ENCODE measurements at regions not wholly inside any gene's neighbourhood (a gene's known extent, or its start where the extent isn't known, plus 50 kb on each side); places are given as distances from the start of the nearest gene placed in this dataset.

DNA sequence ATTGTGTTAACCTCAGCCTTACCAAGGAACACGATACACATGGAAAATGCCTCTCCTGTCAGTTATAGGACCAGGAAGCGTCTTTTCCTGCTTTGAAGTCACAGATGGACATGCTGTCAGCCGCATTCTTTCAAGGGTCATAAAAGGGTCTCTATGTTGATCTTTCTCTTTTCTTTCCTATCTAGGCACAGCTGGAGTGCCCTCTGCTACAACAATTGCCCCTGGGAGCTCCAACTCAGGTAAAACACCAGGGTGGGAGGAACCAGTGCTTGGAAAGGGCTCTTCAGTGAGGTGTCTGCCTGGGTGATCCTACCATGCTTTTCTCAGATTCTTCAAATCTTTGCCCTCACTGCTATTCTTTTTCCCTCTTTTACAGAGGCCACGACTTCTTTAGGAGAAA, 157.4 kb upstream of the CNTN1 start:
- TF ChIP-seq, protein P1, sequence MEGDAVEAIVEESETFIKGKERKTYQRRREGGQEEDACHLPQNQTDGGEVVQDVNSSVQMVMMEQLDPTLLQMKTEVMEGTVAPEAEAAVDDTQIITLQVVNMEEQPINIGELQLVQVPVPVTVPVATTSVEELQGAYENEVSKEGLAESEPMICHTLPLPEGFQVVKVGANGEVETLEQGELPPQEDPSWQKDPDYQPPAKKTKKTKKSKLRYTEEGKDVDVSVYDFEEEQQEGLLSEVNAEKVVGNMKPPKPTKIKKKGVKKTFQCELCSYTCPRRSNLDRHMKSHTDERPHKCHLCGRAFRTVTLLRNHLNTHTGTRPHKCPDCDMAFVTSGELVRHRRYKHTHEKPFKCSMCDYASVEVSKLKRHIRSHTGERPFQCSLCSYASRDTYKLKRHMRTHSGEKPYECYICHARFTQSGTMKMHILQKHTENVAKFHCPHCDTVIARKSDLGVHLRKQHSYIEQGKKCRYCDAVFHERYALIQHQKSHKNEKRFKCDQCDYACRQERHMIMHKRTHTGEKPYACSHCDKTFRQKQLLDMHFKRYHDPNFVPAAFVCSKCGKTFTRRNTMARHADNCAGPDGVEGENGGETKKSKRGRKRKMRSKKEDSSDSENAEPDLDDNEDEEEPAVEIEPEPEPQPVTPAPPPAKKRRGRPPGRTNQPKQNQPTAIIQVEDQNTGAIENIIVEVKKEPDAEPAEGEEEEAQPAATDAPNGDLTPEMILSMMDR (IDR thresholded peaks at IDR 0.05): no peak
- TF ChIP-seq POLR2AphosphoS5 (IDR thresholded peaks at IDR 0.05) (no peak), POLR2A (IDR thresholded peaks at IDR 0.05) (no peak)
- intact Hi-C loops (cut with DNase I; ENCODE audit: low total_unique reads): no loop called here
- no peak for DNase-seq (ENCODE audit: low spot score in 2 of 2)

DNA sequence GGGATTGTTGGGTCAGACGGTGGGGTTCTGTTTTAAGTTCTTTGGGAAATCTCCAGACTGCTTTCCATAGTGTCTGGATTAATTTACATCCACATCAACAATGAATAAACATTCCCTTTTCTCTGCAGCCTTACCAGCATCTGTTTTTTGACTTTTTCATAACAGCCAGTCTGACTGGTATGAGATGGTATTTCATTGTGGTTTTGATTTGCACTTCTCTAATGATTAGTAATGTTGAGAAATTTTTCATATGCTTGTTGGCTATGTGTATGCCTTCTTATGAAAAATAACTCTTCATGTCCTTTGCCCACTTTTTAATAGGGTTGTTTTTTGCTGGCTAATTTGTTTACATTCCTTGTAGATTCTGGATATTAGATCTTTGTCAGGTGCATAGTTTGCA, 140.8 kb upstream of the CNTN1 start:
- no peaks in the 10 kb centered on the region for H3K4me1 ChIP-seq
- TF ChIP-seq, protein P1 (IDR thresholded peaks at IDR 0.05): no peak
- TF ChIP-seq POLR2A (IDR thresholded peaks at IDR 0.05) (no peak), POLR2AphosphoS5 (IDR thresholded peaks at IDR 0.05) (no peak)
- no peaks in the 10 kb centered on the region for H3K9me3 ChIP-seq
- DNase-seq (ENCODE audit: low spot score in 2 of 2): no peak
- H3K27ac ChIP-seq: no peak overlapping the region
- H3K36me3 ChIP-seq: no peaks in the 10 kb centered on the region
- no peaks in the 10 kb centered on the region for H3K27me3 ChIP-seq
- intact Hi-C loops (cut with DNase I; ENCODE audit: low total_unique reads): no loop called here
- no peak overlapping the region for H3K4me3 ChIP-seq

More for the DNA sequence above, 157.4 kb upstream of the CNTN1 start:
- Histone ChIP-seq H3K4me3 (no peak overlapping the region), H3K4me1 (no peaks in the 10 kb centered on the region), H3K36me3 (no peaks in the 10 kb centered on the region), H3K9me3 (no peaks in the 10 kb centered on the region), H3K27ac (no peak overlapping the region), H3K27me3 (no peaks in the 10 kb centered on the region)

DNA sequence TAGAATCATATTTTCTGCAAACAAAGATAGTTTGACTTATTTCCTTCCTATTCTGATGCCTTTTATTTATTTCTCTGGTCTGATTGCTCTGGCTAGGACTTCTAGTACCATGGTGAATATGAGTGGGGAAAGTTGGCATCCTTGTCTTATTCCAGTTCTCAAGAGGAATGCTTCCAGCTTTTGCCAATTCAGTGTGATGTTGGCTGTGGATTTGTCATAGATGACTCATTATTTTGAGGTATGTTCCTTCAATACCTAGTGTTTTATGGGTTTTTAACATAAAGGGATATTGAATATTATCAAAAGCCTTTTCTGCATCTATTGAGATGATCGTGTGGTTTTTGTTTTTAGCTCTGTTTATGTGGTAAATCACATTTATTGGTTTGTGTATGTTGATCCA, 139.4 kb upstream of the CNTN1 start:
- intact Hi-C loops (cut with DNase I; ENCODE audit: low total_unique reads): no loop called here
- no peak overlapping the region for H3K4me3 ChIP-seq
- TF ChIP-seq, protein P1 (IDR thresholded peaks at IDR 0.05): no peak
- TF ChIP-seq POLR2AphosphoS5 (IDR thresholded peaks at IDR 0.05) (no peak), POLR2A (IDR thresholded peaks at IDR 0.05) (no peak)

DNA sequence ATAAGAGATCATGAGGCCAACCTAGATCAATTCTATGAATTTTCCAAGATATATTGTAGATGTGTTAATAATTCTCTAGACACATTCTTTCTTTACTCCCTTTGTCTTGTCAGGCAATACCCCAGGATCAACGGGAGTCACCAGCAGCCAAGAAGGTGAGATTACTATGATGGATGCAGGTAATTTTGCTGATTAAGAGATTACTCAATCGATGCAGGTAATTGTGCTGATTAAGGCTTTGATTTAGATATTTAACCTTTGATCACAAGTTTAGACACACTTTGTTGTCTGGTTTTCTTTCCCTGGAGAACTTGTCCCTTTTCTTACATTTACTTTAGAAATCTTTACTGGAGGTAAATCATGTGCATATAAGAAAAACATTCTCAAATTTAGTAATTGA, 134.3 kb upstream of the CNTN1 start:
- Histone ChIP-seq H3K4me3 (no peak overlapping the region), H3K9me3 (no peaks in the 10 kb centered on the region), H3K36me3 (no peaks in the 10 kb centered on the region), H3K27ac (no peak overlapping the region), H3K27me3 (no peaks in the 10 kb centered on the region), H3K4me1 (no peaks in the 10 kb centered on the region)
- no peak for TF ChIP-seq POLR2A (IDR thresholded peaks at IDR 0.05)
- no peak for TF ChIP-seq POLR2AphosphoS5 (IDR thresholded peaks at IDR 0.05)
- TF ChIP-seq, protein P1 (IDR thresholded peaks at IDR 0.05): no peak
- DNase-seq (ENCODE audit: low spot score in 2 of 2): no peak
- intact Hi-C loops (cut with DNase I; ENCODE audit: low total_unique reads): no loop called here

More for the DNA sequence above, 139.4 kb upstream of the CNTN1 start:
- no peaks in the 10 kb centered on the region for H3K9me3 ChIP-seq
- H3K27me3 ChIP-seq: no peaks in the 10 kb centered on the region
- H3K27ac ChIP-seq: no peak overlapping the region
- no peak for DNase-seq (ENCODE audit: low spot score in 2 of 2)
- no peaks in the 10 kb centered on the region for H3K36me3 ChIP-seq
- H3K4me1 ChIP-seq: no peaks in the 10 kb centered on the region

DNA sequence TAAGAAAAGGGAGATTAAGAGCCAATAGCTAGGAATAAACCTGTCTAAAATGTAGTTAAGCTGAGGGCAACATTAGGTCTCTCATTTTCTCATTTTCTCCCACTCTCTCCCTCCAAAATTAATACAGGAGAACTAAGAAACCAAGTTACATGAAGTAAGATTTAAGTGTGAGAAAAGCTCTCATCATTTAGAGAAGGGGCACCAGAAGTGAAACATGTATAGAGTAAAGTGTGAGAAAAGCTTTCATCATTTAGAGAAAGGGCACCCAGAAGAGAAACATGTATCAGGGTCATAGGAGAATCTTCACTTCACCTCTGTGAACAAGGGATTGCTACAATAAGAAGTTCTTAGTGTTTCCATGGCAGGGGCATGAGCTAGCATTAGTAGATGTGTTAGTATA, 132.4 kb upstream of the CNTN1 start:
- H3K4me3 ChIP-seq: no peak overlapping the region
- intact Hi-C loops (cut with DNase I; ENCODE audit: low total_unique reads): no loop called here
- no peaks in the 10 kb centered on the region for H3K27me3 ChIP-seq
- TF ChIP-seq POLR2A (IDR thresholded peaks at IDR 0.05): no peak
- TF ChIP-seq, protein P1 (IDR thresholded peaks at IDR 0.05): no peak
- no peak for TF ChIP-seq POLR2AphosphoS5 (IDR thresholded peaks at IDR 0.05)
- no peaks in the 10 kb centered on the region for H3K4me1 ChIP-seq
- no peaks in the 10 kb centered on the region for H3K36me3 ChIP-seq
- no peak for DNase-seq (ENCODE audit: low spot score in 2 of 2)
- H3K27ac ChIP-seq: no peak overlapping the region
- H3K9me3 ChIP-seq: no peaks in the 10 kb centered on the region

Measured in breast epithelium (tissue), 4 donors.